ENCODE measurements at regions not wholly inside any gene's neighbourhood (a gene's known extent, or its start where the extent isn't known, plus 50 kb on each side); places are given as distances from the start of the nearest gene placed in this dataset.
A peak's percentile ranks its signal among the peaks of the same experiment; 100 is the strongest.
"Not testable (repeated sequence)": the region's sequence is repeated elsewhere in the genome, so short reads cannot be mapped to it uniquely, and the experiment has no call there.

DNA sequence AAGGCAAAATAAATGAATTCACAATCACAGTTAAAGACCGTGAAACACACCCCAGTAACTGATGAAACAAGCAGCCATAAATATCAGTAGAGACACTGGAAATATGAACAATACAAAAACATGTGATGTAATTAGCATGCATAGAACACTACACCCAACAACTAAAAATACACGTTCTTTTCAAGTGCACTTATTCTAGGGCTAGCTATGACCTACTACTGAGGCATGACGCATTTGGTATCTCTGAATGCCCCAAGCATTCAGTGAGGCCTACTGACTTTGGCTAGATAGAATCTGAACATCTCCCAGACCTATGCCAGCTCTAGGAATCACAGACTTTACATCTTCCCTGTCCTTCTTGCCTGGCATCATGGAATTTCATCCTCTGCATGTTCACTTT is 450.0 kb upstream of the ID2 start:
- DNase-seq, result no peak

DNA sequence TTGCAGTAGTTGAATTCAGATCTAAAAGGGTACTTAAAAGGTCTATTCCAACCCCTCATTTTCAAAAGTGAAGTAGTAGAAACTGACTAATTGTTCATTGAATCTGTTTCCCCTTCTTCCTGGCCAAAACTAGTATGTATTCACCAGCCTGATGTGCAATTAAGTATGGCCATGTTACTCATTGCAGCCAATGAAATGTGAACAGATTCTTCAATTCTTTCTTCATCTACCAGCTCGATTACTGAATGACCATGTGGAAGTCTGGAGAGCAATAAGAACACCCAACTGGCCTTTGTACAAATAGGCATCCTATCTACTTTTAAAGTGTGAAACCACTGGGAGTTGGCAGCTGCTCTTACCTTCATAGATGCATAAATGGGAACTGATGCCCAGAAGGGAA is 449.0 kb upstream of the ID2 start:
- DNase-seq, result no peak

DNA sequence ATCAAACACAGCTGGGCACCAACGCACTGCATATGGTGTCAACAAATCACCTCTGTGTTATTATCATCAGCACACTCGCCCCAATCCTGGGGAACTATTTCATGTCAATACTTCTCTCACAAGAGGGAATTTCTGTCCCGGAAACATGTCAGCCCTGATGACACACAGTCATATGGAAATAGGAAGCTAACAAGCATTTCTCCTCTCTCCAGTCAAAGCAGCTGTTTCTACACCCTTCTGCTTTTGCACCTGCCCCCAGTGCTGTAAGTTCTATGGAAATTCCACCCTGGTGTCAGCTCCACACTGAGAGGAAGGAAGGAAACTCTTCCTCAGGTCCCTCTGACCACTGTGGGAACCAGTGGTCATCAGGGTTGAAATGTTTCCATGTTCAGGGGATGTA is 447.6 kb upstream of the ID2 start:
- no peak for DNase-seq

DNA sequence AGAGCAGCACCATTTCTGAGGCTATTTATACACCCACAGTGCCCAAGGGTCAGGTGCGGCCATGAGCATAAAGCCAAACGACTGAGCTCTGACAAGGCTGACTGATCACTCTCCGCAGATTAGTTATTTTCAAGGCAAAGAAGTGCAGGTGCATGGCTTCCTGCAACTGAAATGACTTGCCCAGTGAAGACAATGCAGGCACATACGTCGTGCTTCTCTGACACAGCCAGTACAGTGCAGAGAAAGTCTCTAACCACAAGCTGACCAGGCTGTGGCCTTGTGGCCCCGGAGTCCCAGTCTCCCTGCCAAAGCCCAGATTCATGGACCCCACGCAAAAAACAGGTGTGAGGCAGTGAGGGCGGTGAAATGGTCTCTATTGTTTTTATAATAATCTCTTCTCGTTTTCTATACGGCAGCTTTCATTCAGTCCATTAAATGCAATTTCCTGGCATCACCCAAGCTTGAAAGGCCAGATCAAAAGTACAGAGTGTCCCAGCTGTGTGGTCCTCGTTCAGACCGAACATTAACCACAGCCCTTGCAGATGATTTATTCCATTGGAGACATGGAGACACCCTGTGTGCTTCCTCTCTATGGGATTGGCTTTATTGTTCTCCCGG is 447.0 kb upstream of the ID2 start:
- DNase-seq, result no peak

DNA sequence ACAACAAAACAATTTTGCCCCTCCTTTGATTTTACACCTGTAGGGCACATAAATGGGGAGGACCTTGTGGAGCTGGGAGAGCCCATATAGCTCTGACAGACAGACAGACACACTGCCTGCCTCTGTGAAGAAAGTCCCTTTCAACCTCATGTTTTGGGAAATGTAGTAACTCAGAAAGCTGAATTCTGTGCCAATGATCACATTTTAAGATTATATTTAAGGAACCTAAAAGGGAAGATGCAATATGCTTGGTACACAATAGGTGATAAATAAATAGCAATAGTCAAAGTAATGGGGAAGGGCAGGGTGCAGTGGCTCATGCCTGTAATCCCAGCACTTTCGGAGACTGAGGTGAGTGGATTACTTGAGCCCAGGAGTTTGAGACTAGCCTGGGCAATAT is 446.4 kb upstream of the ID2 start:
- DNase-seq, result no peak

DNA sequence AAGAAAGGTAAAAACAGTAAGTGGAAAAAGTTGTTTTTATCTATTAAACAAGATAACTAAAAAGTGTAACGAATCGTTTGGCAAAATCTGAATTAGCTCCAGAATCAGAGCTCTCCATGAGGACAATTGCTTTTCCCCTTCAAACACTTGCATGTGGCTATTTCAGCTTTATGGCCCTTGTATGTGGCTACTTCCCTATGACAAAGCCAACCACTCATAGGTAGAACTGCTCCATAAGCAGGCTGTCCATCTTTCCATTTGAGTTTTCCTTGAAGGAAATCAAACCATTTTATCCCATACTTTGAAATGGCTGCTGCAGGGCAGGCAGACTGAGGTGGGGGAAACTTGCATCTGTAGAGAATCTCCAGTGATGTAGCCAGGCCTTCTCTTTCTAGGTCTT is 445.5 kb upstream of the ID2 start:
- DNase-seq, result no peak

DNA sequence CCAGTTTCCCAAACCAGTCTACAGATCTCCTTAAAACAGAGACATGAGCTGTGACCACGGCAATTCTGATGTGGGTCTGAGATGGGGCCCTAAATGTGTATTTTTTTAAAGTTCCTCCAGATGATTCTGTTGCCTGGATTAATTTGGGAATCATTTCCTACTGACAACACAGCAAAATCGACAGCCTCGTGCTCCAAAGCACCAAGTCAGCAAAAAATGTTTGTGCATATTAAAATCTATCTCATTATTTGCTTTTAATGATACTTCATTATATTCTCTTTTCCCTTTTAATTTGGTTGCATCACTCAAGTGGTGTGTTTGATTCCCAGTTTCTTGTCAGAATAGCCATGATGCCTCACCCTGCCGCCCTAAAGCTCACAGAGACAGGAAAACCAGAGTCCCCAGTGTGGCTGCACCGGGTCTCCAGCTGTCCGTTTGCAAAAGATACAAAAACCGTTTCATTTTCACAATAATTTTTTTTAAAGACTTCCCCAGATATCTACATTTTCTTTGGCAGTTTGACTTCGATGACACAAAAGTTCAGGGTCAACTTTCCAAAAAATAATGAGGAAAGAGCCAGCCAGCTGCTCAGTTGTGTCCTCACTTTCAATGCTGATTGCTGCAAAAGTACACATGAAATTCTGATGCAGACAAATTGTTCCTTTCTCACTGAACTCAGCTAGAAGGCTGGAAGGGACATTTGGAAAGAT is 443.2 kb upstream of the ID2 start:
- peak; percentile 30 for DNase-seq

DNA sequence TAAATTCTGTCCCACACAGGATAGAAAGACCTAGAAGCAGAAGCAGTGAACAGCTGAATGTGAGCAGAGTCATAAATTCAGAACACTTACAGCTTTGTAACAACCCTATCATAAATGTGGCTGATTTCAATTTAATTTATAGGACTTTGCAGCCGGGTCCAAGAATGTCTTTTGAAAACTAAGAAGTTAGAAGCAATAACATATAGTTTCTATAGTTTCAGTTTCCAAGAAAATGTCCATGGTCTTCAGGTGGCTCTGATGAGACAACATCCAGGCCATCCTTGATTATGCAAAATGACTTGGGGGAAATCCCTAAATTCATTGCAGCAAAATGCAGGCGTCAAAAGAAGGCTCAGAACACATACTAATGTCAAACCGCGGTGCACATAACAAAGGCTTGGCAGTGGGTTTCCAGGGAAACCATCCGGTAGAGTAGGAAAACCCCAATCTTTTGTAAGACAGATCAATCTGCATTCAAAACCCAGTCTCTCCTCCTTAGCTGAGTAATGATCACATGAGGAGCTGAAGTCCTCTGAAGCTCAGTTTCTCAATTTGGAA is 442.2 kb upstream of the ID2 start:
- DNase-seq, result no peak

DNA sequence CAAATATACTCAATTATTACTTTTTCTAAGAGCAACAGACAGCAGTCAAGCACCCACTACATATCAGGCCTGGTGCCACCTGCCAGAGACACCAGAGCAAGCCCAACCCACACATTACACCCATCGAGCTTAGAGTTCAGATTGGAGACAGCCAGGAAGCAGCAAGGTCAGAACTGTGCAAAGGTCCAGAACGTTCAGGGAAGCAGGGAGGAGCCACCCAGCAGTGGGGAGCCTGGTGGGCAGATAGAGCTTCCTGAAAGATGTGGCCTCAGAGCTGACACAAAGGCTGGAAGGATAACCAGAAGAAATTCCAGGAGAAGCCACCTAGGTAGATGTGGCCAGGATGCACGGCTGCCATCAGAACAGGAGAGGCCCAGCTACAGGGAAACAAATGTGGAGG is 440.5 kb upstream of the ID2 start:
- no peak for DNase-seq

DNA sequence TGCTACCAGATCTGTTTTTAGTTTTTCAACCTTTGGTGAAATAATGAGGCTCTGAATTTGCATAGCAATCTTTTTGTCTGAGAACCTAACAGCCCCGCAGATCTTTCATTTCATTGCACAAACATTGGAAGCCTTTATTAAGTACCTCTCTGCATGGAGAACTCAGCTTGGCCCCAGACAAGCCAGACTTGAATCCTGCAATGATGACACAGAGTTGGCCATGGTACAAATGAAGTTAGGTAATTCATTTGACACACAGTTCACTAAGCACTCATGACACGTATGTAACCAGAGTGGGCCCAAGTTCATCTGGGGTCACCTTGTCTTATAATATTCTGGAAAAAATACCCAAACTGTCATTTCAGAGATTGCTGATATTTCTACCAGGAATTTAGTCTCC is 439.1 kb upstream of the ID2 start:
- DNase-seq, result no peak

DNA sequence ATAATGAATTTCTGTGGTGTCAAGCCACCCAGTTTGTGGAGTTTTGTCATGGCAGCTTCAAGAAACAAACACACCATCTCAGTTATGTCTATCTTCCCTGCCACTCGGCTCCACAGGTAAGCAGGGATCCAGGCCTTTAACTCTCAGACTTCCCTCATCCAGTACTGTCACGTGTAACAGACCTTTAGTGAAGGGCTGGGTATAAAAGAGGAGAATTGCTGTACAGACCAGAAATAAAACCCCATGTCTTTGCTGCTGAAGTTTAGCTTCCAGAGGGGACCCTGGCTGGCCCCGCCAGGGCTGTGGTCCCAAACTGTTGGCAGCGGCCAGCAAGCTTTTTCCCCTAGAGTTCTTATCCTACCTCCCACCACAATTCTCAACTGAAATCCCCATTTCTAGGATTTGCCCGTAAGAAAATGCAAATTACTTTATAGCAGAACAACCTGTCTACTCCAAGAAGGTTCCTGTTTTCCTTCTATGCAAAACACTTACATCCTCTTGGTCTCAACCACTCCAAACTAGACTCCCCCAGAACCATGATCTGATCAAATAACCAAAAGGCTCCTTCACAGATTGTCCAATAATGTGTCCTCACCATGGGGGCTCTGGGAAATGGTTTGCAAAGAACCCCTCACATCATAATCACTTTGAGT is 438.0 kb upstream of the ID2 start:
- no peak for DNase-seq

DNA sequence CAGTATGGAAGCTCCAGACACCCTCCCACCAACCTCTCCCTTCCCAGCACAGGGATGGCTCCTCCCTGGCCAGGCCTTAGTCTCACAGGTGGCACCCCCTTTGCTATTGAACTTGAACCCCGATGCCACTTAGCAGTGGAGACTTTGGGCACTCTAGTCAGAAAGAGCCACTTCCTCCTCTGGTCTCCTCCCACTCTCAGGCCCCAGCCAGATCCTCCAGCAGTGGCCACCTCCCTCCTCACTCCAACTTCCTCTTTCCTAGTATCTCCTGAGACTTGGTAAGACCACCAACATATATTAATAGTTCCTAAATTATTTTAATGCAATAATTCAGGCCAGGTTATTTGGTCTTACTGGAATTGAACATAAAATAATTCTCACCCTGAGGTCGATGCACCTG is 437.2 kb upstream of the ID2 start:
- peak; percentile 39 for DNase-seq

DNA sequence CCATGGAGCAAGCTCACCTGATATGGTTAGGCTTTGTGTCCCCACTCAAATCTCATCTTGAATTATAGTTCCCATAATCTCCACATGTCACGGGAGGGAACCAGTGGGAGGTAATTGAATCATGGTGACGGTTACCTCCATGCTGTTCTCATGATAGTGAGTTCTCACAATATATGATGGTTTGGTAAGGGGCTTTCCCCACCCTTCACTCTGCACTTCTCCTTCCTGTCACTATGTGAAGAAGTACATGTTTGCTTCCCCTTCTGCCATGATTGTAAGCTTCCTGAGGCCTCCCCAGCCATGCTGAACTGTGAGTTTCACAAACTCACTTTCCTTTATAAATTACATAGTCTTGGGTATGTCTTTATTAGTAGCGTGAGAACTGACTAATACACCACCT is 435.7 kb upstream of the ID2 start:
- DNase-seq, result no peak

DNA sequence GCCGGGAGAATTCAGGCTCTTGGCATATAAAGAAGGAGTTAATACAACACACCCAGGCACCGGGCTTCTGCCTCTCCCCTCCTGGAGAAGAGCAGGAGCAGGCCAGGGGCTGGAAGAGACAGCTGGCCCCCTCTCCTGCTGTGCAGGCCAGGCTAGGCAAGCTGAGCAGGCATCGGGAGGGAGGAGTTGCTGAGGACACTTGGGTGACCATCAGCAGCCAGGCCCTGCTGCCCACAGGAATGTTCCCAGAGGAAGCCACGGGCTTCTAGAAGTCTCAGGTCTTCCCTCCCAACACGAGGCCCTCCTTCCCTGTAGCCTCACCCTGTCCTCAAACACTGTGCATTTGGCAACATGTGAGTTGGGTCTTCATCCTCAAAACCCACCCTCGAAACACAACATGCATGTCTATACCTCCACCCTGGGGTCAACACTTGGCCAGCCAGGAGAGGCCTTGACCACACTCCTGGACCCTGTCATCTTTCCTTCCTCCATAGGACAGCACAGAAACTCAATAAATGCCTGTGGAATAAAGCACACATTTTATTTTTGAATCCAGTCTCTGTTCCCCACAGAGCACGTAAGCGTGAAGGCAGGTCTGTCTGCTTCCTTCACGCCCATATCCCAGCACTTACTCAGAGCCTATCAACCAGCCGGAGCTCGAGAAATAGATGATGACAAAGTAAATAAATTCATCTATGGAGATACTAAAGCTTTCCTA is 433.8 kb upstream of the ID2 start:
- no peak for DNase-seq

DNA sequence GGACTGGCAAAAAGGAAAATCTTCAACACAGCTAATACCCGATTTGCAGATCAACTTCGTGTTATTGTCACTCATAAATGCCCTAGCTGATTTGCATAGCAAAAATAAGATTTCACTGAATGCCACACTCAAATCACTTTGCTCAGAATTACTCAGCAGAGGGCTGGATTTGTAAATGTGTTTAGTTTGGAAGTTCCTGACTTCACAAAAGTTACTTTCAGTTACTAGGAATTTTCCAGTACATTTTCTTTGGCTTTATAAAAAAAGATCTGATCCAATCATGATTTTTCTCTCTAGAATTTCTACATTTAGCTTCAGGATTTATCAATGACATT is 433.3 kb upstream of the ID2 start:
- DNase-seq, result no peak

DNA sequence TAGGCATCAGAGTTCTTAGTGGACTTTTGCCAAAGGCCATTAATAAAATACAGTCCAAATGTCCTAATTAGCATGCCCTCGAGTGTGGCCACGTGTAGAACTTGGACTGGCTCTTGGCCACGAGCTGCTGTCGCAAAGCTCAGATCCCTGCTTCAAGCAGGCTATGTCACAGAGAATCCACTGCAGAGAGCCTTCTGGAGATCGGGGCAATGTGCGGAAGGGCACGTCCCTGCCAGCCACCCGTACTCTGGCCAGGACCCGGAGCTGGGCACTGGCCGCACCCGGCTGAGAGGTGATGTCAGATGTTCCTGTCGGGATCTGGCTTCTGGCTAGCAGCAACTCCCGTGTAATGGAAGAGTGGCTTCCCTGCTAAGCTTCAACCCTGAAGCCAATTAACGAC is 432.7 kb upstream of the ID2 start:
- DNase-seq, result no peak

DNA sequence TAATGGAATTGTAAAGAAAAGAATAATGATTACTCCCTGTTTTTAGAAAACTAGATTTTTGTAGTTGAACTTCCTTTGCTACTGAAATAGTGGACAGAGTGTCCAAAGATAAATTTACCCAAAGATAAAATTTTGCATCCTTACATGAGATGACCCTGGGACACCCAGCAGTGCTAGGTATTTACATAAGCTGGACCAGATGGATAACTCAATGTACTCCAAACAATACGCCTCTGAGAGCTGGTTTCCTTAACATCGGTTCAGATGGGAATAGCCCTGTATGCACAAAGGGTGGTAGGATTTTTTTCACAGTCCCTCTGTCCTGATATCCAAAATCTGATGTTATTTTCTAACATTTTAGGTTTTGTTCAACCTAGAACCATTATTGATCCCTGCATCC is 432.1 kb upstream of the ID2 start:
- no peak for DNase-seq

DNA sequence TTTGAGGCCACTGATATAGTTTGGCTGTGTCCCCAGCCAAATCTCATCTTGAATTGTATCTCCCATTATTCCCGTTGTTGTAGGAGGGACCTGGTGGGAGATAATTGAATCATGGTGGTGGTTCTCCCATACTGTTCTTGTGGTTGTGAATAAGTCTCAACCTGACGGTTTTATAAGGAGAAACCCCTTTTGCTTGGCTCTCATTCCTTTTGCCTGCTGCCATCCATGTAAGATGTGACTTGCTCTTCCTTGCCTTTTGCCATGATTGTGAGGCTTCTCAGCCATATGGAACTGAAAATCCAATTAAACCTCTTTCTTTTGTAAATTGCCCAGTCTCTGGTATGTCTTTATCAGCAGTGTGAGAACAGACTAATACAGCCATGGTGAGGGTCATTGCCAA is 431.6 kb upstream of the ID2 start:
- DNase-seq, result not testable (repeated sequence)

DNA sequence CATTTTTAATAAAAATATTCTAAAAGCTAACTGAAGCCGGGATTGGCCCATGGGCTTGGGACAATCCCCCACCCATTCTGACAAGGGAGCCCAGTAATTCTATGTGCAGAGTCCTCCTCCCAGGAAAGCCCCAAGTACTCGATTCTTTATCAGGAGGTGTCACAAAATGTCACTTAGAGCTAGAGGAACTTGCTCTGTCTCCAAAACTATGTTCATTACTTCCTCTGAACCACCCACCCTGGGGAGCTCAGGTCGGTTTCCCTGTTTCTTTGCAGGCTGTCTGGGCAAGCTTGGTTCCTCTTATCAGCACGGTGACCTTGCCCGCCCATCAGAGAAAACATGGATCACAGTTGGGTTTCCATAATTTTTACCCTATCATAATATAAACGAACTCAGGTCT is 430.6 kb upstream of the ID2 start:
- DNase-seq, result no peak

DNA sequence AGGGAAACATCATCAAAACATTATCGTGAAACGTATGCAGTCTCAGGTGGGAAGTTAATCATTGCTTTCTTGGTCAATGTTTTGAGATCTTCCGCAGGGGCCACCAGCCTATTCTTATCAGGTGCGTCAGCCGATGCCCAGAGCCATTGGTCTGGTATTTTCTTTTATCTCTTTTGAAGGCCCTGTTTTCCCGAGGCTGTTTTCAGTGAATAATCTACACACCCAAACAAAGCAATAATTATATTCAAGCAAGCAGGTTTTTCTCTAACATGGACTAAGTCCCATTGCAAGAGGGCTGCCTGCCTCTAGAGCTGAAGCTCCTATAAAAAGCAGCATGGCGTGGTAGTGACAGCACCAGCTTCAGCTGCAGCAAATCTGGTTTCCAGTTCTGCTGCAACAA is 430.0 kb upstream of the ID2 start:
- DNase-seq, result no peak

DNA sequence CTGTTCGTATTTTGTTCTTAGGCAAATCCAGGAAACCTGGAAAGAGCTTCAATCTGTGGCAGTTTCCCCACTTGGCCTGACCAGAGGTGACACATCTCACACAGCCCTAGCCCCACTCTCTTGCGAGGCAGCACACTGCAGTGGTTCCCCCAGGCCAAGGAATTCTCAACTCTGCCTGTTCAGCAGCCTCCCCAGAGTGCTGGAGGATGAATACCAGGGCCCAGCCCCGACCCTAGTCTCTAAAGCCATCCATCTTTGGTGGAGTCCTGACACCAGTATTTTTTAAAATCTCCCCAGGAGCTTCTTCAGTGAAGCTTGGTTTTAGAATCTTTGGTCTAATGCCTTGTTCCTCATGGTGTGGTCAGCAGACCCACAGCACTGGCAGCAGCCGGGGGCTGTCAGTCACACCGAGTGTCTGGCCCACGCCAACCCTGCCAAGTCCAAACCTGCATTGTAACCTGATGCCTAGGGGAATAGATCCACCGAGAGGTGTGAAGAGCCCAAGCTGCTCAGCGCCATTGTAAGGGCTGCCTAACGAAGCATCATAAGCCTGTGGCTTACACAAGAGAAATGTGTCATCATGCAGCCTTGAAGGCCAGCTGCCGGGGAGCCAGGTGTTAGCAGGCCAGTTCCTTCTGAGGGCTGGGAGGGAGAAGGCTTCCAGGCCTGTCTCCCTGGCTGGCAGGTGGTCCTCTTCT is 428.7 kb upstream of the ID2 start:
- no peak for DNase-seq

DNA sequence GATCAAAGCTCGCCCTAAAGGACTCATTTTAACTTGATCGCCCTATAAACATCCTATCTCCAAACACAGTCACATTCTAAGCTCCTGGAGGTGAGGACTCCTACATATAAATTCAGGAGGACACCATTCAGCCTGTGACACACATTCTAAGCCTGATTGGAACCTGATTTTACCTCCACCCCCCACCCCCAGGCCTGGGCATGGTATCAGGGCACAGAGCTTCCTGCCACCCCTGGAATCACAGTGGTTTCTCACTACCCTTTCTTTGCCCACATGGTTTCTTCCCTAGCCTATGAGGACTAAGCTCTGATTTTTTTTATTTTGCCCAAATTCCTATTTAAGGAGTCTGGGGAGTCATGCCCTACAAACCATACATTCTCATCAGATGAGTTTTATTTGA is 428.1 kb upstream of the ID2 start:
- no peak for DNase-seq

DNA sequence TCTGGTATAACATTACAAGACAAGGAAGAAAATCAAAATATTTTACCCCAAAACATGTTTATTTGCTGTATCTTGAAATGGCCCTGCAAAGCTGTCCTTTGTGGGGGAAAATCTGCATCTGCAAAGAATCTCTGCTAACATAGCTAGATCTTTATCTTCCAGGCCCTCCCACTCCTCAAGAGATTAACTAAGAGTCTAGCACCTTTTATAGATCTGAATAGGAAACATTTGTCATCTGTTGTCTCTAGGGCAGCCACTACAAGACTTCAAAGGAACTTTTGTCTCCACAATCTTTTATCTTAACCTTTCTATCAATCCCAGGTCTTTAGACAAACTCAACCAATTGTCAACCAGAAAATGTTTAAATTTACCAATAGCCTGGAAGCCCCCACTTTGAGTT is 427.6 kb upstream of the ID2 start:
- not testable (repeated sequence) for DNase-seq
